Chondrocyte (in vitro differentiated cells): ENCODE measurements at regions not wholly inside any gene's neighbourhood (a gene's known extent, or its start where the extent isn't known, plus 50 kb on each side); places are given as distances from the start of the nearest gene placed in this dataset.

Experiments
- DNase-seq: peaks from one replicate; pipeline ENCODE4 v3.0.0; 2021; ENCODE audit warnings: mixed read lengths, low spot score
- H3K27ac Mint-ChIP-seq: one replicate; pipeline ENCODE4 v1.8.0; 2021; ENCODE audit warnings: mild to moderate bottlenecking, moderate library complexity, mixed read lengths; ENCODE audit not compliant: unreplicated experiment
- H3K27me3 Mint-ChIP-seq: 2 replicates; pipeline ENCODE4 v1.8.0; 2021; ENCODE audit warnings: low read depth, mixed read lengths
- H3K36me3 Mint-ChIP-seq: 2 replicates; pipeline ENCODE4 v1.8.0; 2021; ENCODE audit warnings: low read depth, mixed read lengths
- H3K4me1 Mint-ChIP-seq: 2 replicates; pipeline ENCODE4 v1.8.0; 2021; ENCODE audit warnings: low read depth, mild to moderate bottlenecking, mixed read lengths
- H3K4me3 Mint-ChIP-seq: one replicate; pipeline ENCODE4 v1.8.0; 2021; ENCODE audit warnings: mild to moderate bottlenecking, moderate library complexity, mixed read lengths; ENCODE audit not compliant: unreplicated experiment
- H3K9me3 Mint-ChIP-seq: 2 replicates; pipeline ENCODE4 v1.8.0; 2021; ENCODE audit warnings: low read depth, mixed read lengths
- CTCF ChIP-seq: fragments of 200-600 bp; sonication (generic); IDR thresholded peaks from 2 replicates; pipeline ENCODE4 v1.5.0; 2021; ENCODE audit warnings: antibody characterized with exemption, mild to moderate bottlenecking, moderate library complexity

- TF ChIP-seq CTCF, result no peak
Observed at GRCh38 chr10:105506262-105506661, 865.2 kb downstream of the SORCS3 start.

GRCh38 chr10:105503714-105504113 lies 862.6 kb downstream of the SORCS3 start:
- H3K9me3 Mint-ChIP-seq, result no peaks in the 10 kb centered on the region
- no peaks in the 10 kb centered on the region for H3K36me3 Mint-ChIP-seq
- no peak for DNase-seq
- H3K27me3 Mint-ChIP-seq, result no peaks in the 10 kb centered on the region
- H3K4me1 Mint-ChIP-seq, result no peaks in the 10 kb centered on the region
- H3K27ac Mint-ChIP-seq, result no peak overlapping the region
- TF ChIP-seq CTCF, result no peak
- H3K4me3 Mint-ChIP-seq, result no peak overlapping the region

More at GRCh38 chr10:105506262-105506661, 865.2 kb downstream of the SORCS3 start:
- H3K27ac Mint-ChIP-seq, result no peak overlapping the region
- no peaks in the 10 kb centered on the region for H3K27me3 Mint-ChIP-seq
- H3K9me3 Mint-ChIP-seq, result no peaks in the 10 kb centered on the region
- no peak for DNase-seq
- H3K4me3 Mint-ChIP-seq, result no peak overlapping the region
- H3K4me1 Mint-ChIP-seq, result no peaks in the 10 kb centered on the region
- H3K36me3 Mint-ChIP-seq, result no peaks in the 10 kb centered on the region

- H3K4me3 Mint-ChIP-seq, result no peak overlapping the region
Observed at GRCh38 chr10:105502058-105502457, 861.0 kb downstream of the SORCS3 start.

GRCh38 chr10:105494944-105495343 lies 853.9 kb downstream of the SORCS3 start:
- Mint-ChIP-seq H3K36me3 (no peaks in the 10 kb centered on the region), H3K27me3 (peaks cover 1% of the 10 kb centered on the region), H3K27ac (no peak overlapping the region), H3K4me1 (no peaks in the 10 kb centered on the region), H3K9me3 (peaks cover 3% of the 10 kb centered on the region), H3K4me3 (no peak overlapping the region)
- DNase-seq, result no peak
- TF ChIP-seq CTCF, result no peak

More at GRCh38 chr10:105502058-105502457, 861.0 kb downstream of the SORCS3 start:
- Mint-ChIP-seq H3K9me3 (no peaks in the 10 kb centered on the region), H3K27me3 (no peaks in the 10 kb centered on the region), H3K4me1 (no peaks in the 10 kb centered on the region), H3K27ac (no peak overlapping the region), H3K36me3 (no peaks in the 10 kb centered on the region)
- TF ChIP-seq CTCF, result no peak
- no peak for DNase-seq

- no peak for DNase-seq
- Mint-ChIP-seq H3K4me3 (no peak overlapping the region), H3K9me3 (peaks cover 3% of the 10 kb centered on the region), H3K4me1 (no peaks in the 10 kb centered on the region), H3K27me3 (peaks cover 1% of the 10 kb centered on the region), H3K36me3 (no peaks in the 10 kb centered on the region), H3K27ac (no peak overlapping the region)
- TF ChIP-seq CTCF, result no peak
Observed at GRCh38 chr10:105494303-105494702, 853.2 kb downstream of the SORCS3 start.
